Trophoblast cell (in vitro differentiated cells and primary cell): ENCODE measurements at regions not wholly inside any gene's neighbourhood (a gene's known extent, or its start where the extent isn't known, plus 50 kb on each side); places are given as distances from the start of the nearest gene placed in this dataset.
A peak's percentile ranks its signal among the peaks of the same experiment; 100 is the strongest.

Experiments
- DNase-seq, 2 donors: peaks; one replicate each; pipeline ENCODE4 v3.0.0-alpha.2; 2016
- H2AFZ ChIP-seq: 2 replicates; pipeline ENCODE4 v1.6.1; 2013; ENCODE audit warnings: low read length, moderate library complexity, mild to moderate bottlenecking; ENCODE audit not compliant: insufficient read depth, poor library complexity
- H2AK5ac ChIP-seq: 2 replicates; pipeline ENCODE4 v1.6.1; 2013; ENCODE audit warnings: mild to moderate bottlenecking, low read length
- H2BK120ac ChIP-seq: 2 replicates; pipeline ENCODE4 v1.6.1; 2013; ENCODE audit warnings: low read length, mild to moderate bottlenecking, moderate library complexity; ENCODE audit not compliant: insufficient read depth, poor library complexity
- H2BK12ac ChIP-seq: 2 replicates; pipeline ENCODE4 v1.6.1; 2013; ENCODE audit warnings: mild to moderate bottlenecking, low read length, moderate library complexity
- H2BK5ac ChIP-seq: 2 replicates; pipeline ENCODE4 v1.6.1; 2013; ENCODE audit warnings: low read length, low read depth, moderate library complexity, mild to moderate bottlenecking; ENCODE audit not compliant: poor library complexity
- H3K14ac ChIP-seq: 2 replicates; pipeline ENCODE4 v1.6.1; 2013; ENCODE audit warnings: mild to moderate bottlenecking, low read length
- H3K18ac ChIP-seq: 2 replicates; pipeline ENCODE4 v1.6.1; 2013; ENCODE audit warnings: mild to moderate bottlenecking, low read length
- H3K23ac ChIP-seq: 2 replicates; pipeline ENCODE4 v1.6.1; 2013; ENCODE audit warnings: low read length
- H3K27ac ChIP-seq: 2 replicates; pipeline ENCODE4 v1.5.1; 2013; ENCODE audit warnings: low read depth, mild to moderate bottlenecking, inconsistent platforms, low read length, moderate library complexity
- H3K27me3 ChIP-seq: 2 replicates; pipeline ENCODE4 v1.6.1; 2013; ENCODE audit warnings: inconsistent platforms, mild to moderate bottlenecking, low read length, moderate library complexity; ENCODE audit not compliant: insufficient read depth
- H3K36me3 ChIP-seq, 2 experiments: 1 replicate in 1 of 2; 2 replicates in 1 of 2; pipeline ENCODE4 v1.6.1; 2013; ENCODE audit warnings: low read length in 2 of 2, mild to moderate bottlenecking in 2 of 2, moderate library complexity in 1 of 2; ENCODE audit not compliant: insufficient read depth in 2 of 2, control insufficient read depth in 1 of 2
- H3K4ac ChIP-seq: 2 replicates; pipeline ENCODE4 v1.6.1; 2013; ENCODE audit warnings: low read depth, mild to moderate bottlenecking, low read length, moderate library complexity
- H3K4me1 ChIP-seq, 2 experiments: 1 replicate in 1 of 2; 2 replicates in 1 of 2; pipeline ENCODE4 v1.6.1; 2013; ENCODE audit warnings: low read length in 2 of 2, mild to moderate bottlenecking in 2 of 2, moderate library complexity in 1 of 2; ENCODE audit not compliant: insufficient read depth in 2 of 2, control insufficient read depth in 1 of 2
- H3K4me2 ChIP-seq: 2 replicates; pipeline ENCODE4 v1.6.1; 2013; ENCODE audit warnings: inconsistent platforms, mild to moderate bottlenecking, low read length, moderate library complexity
- H3K4me3 ChIP-seq: 2 replicates; pipeline ENCODE4 v1.5.1; 2013; ENCODE audit warnings: mild to moderate bottlenecking, low read depth, low read length, inconsistent platforms
- H3K79me1 ChIP-seq: one replicate; pipeline ENCODE4 v1.6.1; 2013; ENCODE audit warnings: low read length
- H3K79me2 ChIP-seq: 2 replicates; pipeline ENCODE4 v1.6.1; 2013; ENCODE audit warnings: low read length, mild to moderate bottlenecking; ENCODE audit not compliant: control insufficient read depth, insufficient read depth, poor library complexity
- H3K9ac ChIP-seq: 2 replicates; pipeline ENCODE4 v1.6.1; 2013; ENCODE audit warnings: mild to moderate bottlenecking, low read length
- H3K9me3 ChIP-seq: 2 replicates; pipeline ENCODE4 v1.6.1; 2013; ENCODE audit warnings: low read depth, mild to moderate bottlenecking, control low read depth, inconsistent platforms, low read length; ENCODE audit not compliant: insufficient read depth
- H4K12ac ChIP-seq: 2 replicates; pipeline ENCODE4 v1.6.1; 2013; ENCODE audit warnings: low read depth, mild to moderate bottlenecking, low read length, moderate library complexity
- H4K8ac ChIP-seq: 2 replicates; pipeline ENCODE4 v1.6.1; 2013; ENCODE audit warnings: low read depth, mild to moderate bottlenecking, low read length, moderate library complexity
- H4K91ac ChIP-seq: one replicate; pipeline ENCODE4 v1.6.1; 2013; ENCODE audit warnings: low read depth, mild to moderate bottlenecking, low read length, moderate library complexity
- WGBS: extraction: QIAGEN DNeasy Blood & Tissue Kit; methylation state at CpG from one replicate; pipeline ENCODE4 v1.1.7; 2013; ENCODE audit warnings: missing lambda C conversion rate; ENCODE audit not compliant: insufficient read length, insufficient coverage; ENCODE audit errors: extremely low coverage; 5-methylcytosine and 5-hydroxymethylcytosine counted together

DNA sequence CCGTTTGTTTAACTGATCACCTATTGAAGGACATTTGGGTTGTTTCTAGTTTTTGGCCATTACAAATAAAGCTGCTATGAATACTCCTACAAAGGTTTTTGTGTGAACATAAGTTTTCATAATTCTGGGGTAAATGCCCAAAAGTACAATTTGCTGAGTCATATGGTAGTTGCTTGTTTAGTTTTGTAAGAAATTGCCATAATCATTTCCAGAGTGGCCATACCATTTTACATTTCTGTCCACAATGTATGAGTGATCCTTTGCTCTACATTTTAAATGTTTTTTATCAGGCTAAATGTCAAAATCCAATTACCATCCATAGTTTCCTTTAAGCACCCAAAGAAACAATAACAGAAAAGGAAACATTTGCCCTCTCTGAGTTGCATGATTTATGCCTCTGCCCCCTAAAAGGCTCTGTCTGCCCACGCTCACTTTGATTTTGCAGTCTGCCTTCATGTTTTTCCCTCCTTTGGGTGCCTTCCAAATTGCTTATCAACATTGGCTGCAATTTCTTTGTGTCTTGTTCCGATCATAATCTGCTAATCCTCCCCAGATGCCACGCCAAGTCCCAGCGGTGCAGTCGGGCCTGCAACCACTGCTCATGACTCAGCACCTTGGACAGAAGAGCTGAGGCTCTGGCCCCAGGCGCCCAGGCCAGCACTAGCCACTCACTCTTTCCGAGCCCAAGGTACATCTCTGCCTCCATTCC is 339.2 kb downstream of the PIK3R1 start:
- Histone ChIP-seq H3K27me3 (no peaks in the 10 kb centered on the region), H4K12ac (no peak overlapping the region), H2BK5ac (no peak overlapping the region), H3K9ac (no peak overlapping the region), H3K27ac (no peak overlapping the region), H2BK12ac (no peak overlapping the region), H3K9me3 (peaks cover 1% of the 10 kb centered on the region), H3K4ac (no peak overlapping the region), H3K4me2 (no peak overlapping the region), H4K91ac (no peak overlapping the region), H2AK5ac (no peak overlapping the region), H3K23ac (no peak overlapping the region), H3K79me2 (no peaks in the 10 kb centered on the region), H3K14ac (no peak overlapping the region), H3K4me3 (no peak overlapping the region), H3K36me3 (no peaks in the 10 kb centered on the region), H3K18ac (no peak overlapping the region), H3K79me1 (no peaks in the 10 kb centered on the region), H2BK120ac (no peak overlapping the region), H3K4me1 (peaks cover 2 to 7% of the 10 kb centered on the region in 2 experiments), H2AFZ (no peak overlapping the region), H4K8ac (no peak overlapping the region)
- no CpG with 5 or more reads among the region's 8 CpGs for WGBS
- peak; percentile 32 to 72 for DNase-seq

DNA sequence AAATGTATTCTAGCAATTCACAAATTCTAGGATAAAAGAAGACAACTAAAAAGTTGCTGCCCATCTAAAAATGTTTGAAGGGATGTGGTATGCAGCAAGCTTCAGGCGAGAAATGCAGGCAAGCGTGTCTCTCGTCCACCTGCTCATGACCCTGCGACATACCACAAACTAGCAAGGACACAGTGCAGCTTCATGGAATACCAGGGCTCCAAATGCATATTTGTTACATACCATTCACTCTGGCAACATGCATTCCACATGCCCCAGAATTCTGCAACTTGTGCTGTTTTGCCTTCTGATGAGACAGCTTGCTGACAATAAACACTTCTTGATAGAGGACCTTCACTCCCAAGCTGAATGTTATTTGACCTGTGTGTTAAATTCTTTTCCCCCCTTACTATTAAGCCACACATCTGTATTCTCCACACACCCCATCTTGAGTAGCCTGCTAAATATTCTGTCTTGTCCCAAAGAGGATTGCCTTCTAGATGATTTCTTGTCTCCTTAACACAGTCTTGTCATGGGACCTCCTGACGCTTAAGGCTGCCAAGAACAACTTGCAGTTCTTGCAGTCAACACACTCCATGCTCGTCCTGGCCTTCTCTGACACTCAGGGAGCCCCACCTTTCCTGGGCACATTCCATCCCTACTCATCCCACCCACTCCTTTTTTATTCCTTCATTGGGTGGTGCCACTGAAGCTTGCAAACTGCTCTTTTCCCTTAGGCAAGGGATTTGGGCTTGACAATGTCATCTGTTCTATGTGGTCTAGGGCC is 340.5 kb downstream of the PIK3R1 start:
- Histone ChIP-seq H3K4ac (no peak overlapping the region), H3K23ac (no peak overlapping the region), H3K4me1 (peaks cover 3 to 7% of the 10 kb centered on the region in 2 experiments), H3K9ac (no peak overlapping the region), H3K36me3 (no peaks in the 10 kb centered on the region), H3K27ac (no peak overlapping the region), H2BK5ac (no peak overlapping the region), H3K18ac (no peak overlapping the region), H4K8ac (no peak overlapping the region), H4K12ac (no peak overlapping the region), H3K4me3 (no peak overlapping the region), H2BK120ac (no peak overlapping the region), H3K14ac (no peak overlapping the region), H3K79me1 (peaks cover under 1% of the 10 kb centered on the region), H2BK12ac (peak overlapping the region; percentile 12), H3K27me3 (no peaks in the 10 kb centered on the region), H2AFZ (no peak overlapping the region), H3K4me2 (no peak overlapping the region), H2AK5ac (no peak overlapping the region), H3K9me3 (peaks cover 1% of the 10 kb centered on the region), H3K79me2 (no peaks in the 10 kb centered on the region), H4K91ac (peak overlapping the region; percentile 25)
- WGBS = no CpG with 5 or more reads among the region's 6 CpGs
- peak; percentile 51 to 78 for DNase-seq

DNA sequence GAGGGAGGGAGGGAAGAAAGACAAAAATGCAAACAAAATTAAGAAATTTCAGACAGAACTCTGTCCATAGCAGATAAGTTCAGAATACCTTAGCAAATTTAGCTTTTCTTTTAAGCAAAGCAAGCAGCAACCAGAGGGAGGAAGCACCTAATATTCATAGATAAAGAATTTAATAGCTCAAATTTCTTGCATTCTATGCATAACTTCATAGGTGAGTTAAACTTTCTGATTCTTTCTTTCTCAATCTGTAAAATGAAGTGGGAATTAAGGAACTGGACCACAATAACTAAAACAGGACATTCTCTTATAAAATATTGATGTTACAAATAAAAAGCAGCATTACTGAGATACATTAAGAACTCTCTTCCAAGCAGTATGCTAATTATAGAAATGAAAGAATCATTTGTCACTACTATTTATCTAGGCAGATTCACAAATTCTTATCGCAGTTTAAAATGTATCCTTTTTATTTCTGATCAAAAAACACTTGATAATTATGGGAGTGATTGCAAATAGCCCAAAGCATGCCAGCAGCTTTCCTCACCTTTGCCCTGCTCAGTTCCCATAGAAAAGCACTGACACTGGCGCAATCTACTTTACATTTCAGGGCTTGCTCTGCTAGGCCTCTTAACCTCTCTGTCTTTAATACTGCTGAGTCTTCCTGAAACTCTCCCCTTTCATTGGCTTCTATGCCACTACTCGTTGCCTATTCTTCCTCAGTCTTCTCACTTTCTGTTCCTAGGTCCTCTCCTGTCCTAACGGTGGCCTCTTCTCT is 341.8 kb downstream of the PIK3R1 start:
- H3K4ac ChIP-seq = no peak overlapping the region
- no peak overlapping the region for H3K14ac ChIP-seq
- no peak overlapping the region for H2AK5ac ChIP-seq
- WGBS = no CpG with 5 or more reads among the region's 4 CpGs
- no peaks in the 10 kb centered on the region for H3K79me2 ChIP-seq
- no peak overlapping the region for H3K9ac ChIP-seq
- no peaks in the 10 kb centered on the region for H3K27me3 ChIP-seq
- no peak overlapping the region for H2BK5ac ChIP-seq
- H3K36me3 ChIP-seq = no peaks in the 10 kb centered on the region
- H3K9me3 ChIP-seq = peaks cover 1% of the 10 kb centered on the region
- no peak overlapping the region for H2BK12ac ChIP-seq
- no peak overlapping the region for H3K27ac ChIP-seq
- no peak overlapping the region for H4K91ac ChIP-seq
- H3K4me1 ChIP-seq = peaks cover 6 to 9% of the 10 kb centered on the region in 2 experiments
- H4K8ac ChIP-seq = no peak overlapping the region
- H3K79me1 ChIP-seq = peaks cover 5% of the 10 kb centered on the region
- no peak overlapping the region for H3K23ac ChIP-seq
- H4K12ac ChIP-seq = no peak overlapping the region
- DNase-seq = no peak
- H2AFZ ChIP-seq = no peak overlapping the region
- H3K4me3 ChIP-seq = no peak overlapping the region
- no peak overlapping the region for H3K4me2 ChIP-seq
- H2BK120ac ChIP-seq = no peak overlapping the region
- no peak overlapping the region for H3K18ac ChIP-seq

DNA sequence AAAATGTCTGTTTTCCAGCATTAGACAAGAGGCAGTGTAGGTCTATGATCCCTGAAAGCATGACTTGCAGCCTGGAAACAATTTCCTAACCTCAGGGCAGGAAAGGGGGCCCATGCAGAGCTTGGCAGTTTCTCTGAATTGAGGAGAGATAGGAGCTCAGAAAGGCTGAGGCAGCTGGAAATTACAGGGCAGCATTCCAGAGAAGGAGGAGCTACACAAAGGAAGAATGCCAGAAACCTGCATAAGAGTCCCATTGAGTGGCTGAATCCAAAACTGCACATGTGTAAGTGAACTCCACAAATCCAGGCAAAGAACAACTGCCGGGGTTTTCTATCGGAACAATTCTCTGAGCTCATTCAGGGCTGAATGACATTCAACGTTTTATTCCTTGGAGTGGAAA is 346.8 kb downstream of the PIK3R1 start:
- Histone ChIP-seq H3K4me2 (no peak overlapping the region), H2AFZ (no peak overlapping the region), H4K8ac (no peak overlapping the region), H3K27me3 (no peaks in the 10 kb centered on the region), H3K4ac (no peak overlapping the region), H2BK12ac (no peak overlapping the region), H3K27ac (peak overlapping the region; percentile 55), H3K18ac (no peak overlapping the region), H3K4me1 (peaks cover 3 to 4% of the 10 kb centered on the region in 2 experiments), H2BK120ac (no peak overlapping the region), H3K23ac (no peak overlapping the region), H3K79me2 (no peaks in the 10 kb centered on the region), H3K36me3 (no peaks in the 10 kb centered on the region), H2AK5ac (no peak overlapping the region), H3K4me3 (no peak overlapping the region), H4K12ac (no peak overlapping the region), H2BK5ac (no peak overlapping the region), H3K9ac (no peak overlapping the region), H3K9me3 (peaks cover 1% of the 10 kb centered on the region), H4K91ac (no peak overlapping the region), H3K14ac (no peak overlapping the region), H3K79me1 (peaks cover 5% of the 10 kb centered on the region)
- no CpG with 5 or more reads among the region's 3 CpGs for WGBS
- DNase-seq = peak in 1 of 2 donors; percentile 30
